Dendritic cell treated with granulocyte-macrophage colony-stimulating factor and Interleukin-4, amounts not matched to agents 40 ng/mL and 50 ng/mL, for 4 days (primary cell): ENCODE measurements at regions not wholly inside any gene's neighbourhood (a gene's known extent, or its start where the extent isn't known, plus 50 kb on each side); places are given as distances from the start of the nearest gene placed in this dataset.

ENCODE experiments used
- H3K27ac Mint-ChIP-seq: one replicate; pipeline ENCODE4 v1.8.0; 2022; ENCODE audit warnings: mild to moderate bottlenecking, mixed read lengths
- H3K27me3 Mint-ChIP-seq: one replicate; pipeline ENCODE4 v1.8.0; 2022; ENCODE audit warnings: mild to moderate bottlenecking, mixed read lengths
- H3K36me3 Mint-ChIP-seq: one replicate; pipeline ENCODE4 v1.8.0; 2022; ENCODE audit warnings: low read depth, mixed read lengths
- H3K4me1 Mint-ChIP-seq: one replicate; pipeline ENCODE4 v1.8.0; 2022; ENCODE audit warnings: low read depth, mixed read lengths
- H3K4me3 Mint-ChIP-seq: one replicate; pipeline ENCODE4 v1.8.0; 2022; ENCODE audit warnings: mild to moderate bottlenecking, moderate library complexity, mixed read lengths
- H3K9me3 Mint-ChIP-seq: one replicate; pipeline ENCODE4 v1.8.0; 2022; ENCODE audit warnings: mixed read lengths
- intact Hi-C: fragments of 100-400 bp; cut with micrococcal nuclease; formaldehyde crosslinking; loops from one replicate; pipeline ENCODE4 v1.15.0; 2022

DNA sequence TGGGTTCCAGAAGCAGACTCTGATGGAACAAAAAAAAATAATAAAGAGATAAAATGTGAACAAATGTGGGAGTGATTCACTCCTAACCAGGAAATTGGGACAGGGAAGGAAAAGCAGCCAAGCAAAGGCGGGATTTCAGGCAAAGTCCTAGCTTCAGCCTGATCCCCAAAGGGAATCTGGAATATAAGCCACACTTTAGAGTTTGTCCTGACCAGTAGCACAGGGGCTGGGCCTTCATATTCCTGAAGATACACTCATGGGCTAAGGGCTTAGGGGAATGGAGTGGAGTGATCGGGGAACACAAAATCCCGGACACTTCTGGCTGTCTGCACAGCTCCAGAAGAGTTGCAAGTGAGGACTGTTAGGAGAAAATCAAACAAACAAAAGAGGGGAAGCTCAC, 135.0 kb upstream of the COL8A1 start:
- Mint-ChIP-seq H3K27ac (no peak overlapping the region), H3K4me3 (no peak overlapping the region), H3K4me1 (peaks cover 35% of the 10 kb centered on the region), H3K9me3 (no peaks in the 10 kb centered on the region), H3K36me3 (no peaks in the 10 kb centered on the region), H3K27me3 (no peaks in the 10 kb centered on the region)
- intact Hi-C loops, result no loop called here

DNA sequence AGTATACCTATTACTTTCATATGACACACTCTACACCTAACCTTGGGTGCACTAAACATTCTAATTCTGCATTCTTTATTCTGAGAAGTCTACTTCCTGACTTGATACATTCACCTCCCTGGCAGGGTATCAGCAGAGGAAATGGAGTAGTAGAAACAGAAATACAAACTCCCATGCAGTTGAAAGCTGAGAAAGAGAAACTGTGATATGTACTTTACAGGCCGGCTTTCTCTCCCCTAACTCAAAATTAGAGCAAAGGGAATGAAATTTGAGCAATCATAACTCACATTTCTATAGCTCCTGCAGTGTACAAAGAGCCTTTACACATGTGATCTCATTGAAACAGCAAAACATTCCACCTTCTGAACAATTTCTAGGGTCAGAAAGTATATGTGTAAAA, 135.5 kb upstream of the COL8A1 start:
- H3K27ac Mint-ChIP-seq, result no peak overlapping the region
- intact Hi-C loops, result no loop called here
- H3K36me3 Mint-ChIP-seq, result no peaks in the 10 kb centered on the region
- no peaks in the 10 kb centered on the region for H3K27me3 Mint-ChIP-seq
- H3K4me1 Mint-ChIP-seq, result peaks cover 31% of the 10 kb centered on the region
- H3K9me3 Mint-ChIP-seq, result no peaks in the 10 kb centered on the region
- no peak overlapping the region for H3K4me3 Mint-ChIP-seq

DNA sequence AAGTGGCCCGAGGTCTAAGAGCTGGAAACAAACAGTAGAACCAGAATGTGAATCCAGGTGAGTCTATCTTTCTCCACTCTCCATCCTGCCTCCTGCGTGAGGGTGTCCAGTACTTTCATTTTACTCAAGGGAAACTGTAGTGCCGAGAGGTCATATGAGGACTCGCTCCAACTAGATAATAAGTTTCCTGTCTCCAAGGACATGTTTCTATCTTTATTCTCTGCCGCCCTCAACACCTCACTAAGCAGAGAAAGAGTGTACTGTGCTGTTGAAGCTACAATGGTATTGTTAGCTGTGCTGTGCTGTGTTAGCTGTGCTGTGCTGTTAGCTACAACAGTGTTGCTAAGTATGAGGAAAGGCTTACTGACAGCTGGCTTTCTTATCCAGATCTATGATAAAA, 137.9 kb upstream of the COL8A1 start:
- Mint-ChIP-seq H3K27ac (no peak overlapping the region), H3K4me3 (no peak overlapping the region), H3K9me3 (no peaks in the 10 kb centered on the region), H3K36me3 (no peaks in the 10 kb centered on the region), H3K27me3 (peaks cover 8% of the 10 kb centered on the region), H3K4me1 (peaks cover 12% of the 10 kb centered on the region)
- intact Hi-C loops, result no loop called here

DNA sequence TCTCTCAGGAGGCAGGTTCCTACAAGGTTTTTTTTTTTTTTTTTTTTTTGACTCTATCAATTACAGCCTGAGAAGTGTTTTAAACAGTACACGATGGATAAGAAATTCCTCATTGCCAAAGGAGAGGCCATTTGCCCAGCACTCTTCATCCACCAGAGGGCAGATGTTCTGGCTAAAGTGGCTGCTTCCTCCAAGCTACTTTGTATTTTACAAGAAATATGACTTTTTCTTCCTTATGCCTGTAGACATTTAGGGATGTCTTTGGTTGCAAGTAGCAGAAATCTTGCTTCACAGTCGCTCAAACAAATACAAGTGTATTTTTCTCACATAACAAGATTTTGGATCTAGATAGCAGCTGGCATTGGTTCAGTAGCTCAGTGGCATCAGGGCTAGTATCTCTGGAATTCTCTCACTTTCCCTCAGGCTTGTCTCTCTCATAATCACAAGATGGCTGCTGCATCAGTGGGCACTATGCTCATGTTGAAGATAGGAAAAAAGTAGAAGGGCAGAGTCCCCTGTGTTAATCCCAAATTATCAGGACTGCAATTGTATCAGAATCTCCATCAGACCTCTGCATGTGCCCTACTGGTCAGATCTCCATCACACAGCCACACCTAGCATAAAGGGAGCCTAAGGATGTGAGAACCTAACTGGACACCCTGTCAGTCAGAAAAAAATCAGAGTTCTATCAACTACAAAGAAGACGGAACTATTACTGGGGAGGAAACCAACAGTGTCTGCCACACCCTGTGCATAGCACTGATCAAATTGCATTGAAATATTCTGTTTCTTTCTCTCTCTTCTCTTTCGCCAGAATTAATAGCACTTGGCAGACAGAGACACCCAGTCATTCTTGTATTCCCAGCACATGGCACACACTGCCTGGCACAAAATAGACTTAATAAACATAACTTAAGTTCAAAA, 138.9 kb upstream of the COL8A1 start:
- H3K36me3 Mint-ChIP-seq, result no peaks in the 10 kb centered on the region
- intact Hi-C loops, result loop anchor here (1.0 kb wide), 1 partner anchor 33 kb away; no protein-coding TSS in a partner anchor

DNA sequence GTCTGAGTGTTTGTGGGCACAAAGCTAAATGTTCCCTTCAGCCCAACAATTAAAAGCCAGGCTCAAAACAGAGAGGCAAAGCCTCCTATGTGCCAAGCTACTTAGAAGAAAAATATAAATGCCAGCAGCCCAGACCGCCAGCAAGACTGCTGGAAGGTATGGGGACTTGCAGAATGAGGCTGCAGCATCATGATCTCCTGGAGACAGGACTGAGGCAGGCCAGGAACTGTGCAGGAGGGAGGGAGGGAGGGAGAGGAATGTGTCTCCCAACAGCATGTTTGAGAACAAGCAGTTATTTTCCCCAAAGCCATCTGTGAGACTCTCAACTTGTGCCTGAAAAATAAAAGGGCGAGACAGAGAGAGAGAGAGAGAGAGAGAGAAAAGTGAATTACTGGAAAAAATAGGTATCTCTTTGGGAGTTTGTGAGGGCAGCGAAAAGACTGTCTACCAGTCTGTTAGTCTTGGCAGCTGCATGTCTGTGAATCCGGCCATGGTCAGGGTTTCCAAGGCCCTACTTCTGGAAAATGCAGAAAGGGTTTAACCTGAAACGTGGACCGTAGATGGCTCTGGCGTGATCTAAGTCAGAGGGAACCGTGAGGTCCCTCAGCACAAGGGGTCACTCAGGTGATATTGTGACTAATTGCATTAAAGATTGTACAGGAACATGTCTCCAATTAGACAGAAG, 139.7 kb upstream of the COL8A1 start:
- peak overlapping the region; percentile 45 for H3K27ac Mint-ChIP-seq
- H3K27me3 Mint-ChIP-seq, result peaks cover 8% of the 10 kb centered on the region
- peaks cover 12% of the 10 kb centered on the region for H3K4me1 Mint-ChIP-seq
- H3K36me3 Mint-ChIP-seq, result no peaks in the 10 kb centered on the region
- intact Hi-C loops, result loop anchor here (1.0 kb wide), 1 partner anchor 34 kb away; no protein-coding TSS in a partner anchor
- peaks cover 7% of the 10 kb centered on the region for H3K9me3 Mint-ChIP-seq
- no peak overlapping the region for H3K4me3 Mint-ChIP-seq

More for the DNA sequence above, 138.9 kb upstream of the COL8A1 start:
- H3K27me3 Mint-ChIP-seq, result peaks cover 8% of the 10 kb centered on the region
- no peak overlapping the region for H3K27ac Mint-ChIP-seq
- H3K9me3 Mint-ChIP-seq, result no peaks in the 10 kb centered on the region
- H3K4me1 Mint-ChIP-seq, result peaks cover 12% of the 10 kb centered on the region
- H3K4me3 Mint-ChIP-seq, result no peak overlapping the region

DNA sequence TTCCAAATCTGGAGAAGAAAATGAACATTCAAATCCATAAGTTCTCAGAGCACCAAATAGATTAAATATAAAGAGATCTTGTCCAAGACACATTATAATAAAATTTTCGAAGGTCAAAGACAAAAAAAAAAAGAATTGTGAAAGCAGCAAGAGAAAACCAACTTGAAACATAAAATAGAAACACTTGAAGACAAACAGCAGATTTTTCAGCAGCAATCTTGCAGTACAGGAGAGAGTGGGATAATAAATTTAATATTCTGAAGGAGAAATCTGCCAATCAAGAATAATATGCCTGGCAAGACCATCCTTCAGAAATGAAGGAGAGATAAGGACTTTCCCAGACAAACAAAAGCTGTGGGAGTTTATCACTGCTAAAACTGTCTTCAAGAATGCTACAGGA, 150.5 kb upstream of the COL8A1 start:
- H3K9me3 Mint-ChIP-seq, result peaks cover 62% of the 10 kb centered on the region
- H3K4me1 Mint-ChIP-seq, result peaks cover 13% of the 10 kb centered on the region
- H3K4me3 Mint-ChIP-seq, result no peak overlapping the region
- H3K36me3 Mint-ChIP-seq, result no peaks in the 10 kb centered on the region
- intact Hi-C loops, result no loop called here
- H3K27me3 Mint-ChIP-seq, result no peaks in the 10 kb centered on the region
- no peak overlapping the region for H3K27ac Mint-ChIP-seq

DNA sequence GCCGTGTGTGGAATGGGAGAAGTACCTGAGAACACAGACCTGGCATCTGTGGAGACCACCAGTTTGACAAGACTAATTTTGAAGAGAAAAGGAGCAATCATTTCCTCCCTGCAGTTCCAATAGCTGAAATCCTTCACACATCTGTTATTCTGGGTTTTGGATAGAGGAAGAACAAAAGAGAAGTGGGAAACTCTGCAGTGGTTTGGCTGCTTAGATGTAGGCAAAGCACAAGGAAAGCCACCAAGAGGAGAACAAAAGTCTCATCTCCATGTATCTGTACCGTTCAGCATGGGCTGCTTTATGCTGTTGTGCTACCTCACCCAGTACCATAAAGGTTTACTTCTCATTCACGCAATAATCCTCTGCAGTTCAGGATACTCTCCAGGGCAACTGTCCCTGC, 153.1 kb upstream of the COL8A1 start:
- intact Hi-C loops, result no loop called here
- Mint-ChIP-seq H3K9me3 (peaks cover 36% of the 10 kb centered on the region), H3K4me1 (peaks cover 18% of the 10 kb centered on the region), H3K4me3 (no peak overlapping the region), H3K27ac (peak overlapping the region; percentile 37), H3K36me3 (no peaks in the 10 kb centered on the region), H3K27me3 (no peaks in the 10 kb centered on the region)

DNA sequence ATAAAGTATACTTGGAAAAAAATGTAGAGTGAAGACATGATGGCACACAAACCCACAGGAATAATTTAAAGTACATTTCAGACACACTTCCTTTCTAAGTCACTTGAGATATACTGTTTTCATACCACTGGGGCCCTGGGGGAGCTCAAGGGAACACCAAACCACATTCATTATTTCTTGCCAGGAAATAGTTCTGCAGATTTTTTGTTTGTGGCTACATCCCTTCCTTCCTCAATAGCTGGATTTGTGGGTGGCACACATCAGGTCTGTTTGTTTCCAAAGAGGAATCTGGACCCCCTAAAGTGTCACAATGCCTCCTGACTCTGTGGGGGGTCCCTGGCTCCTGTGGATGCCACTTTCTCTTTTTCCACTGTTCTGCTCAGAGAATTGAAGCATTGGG, 153.5 kb upstream of the COL8A1 start:
- no peak overlapping the region for H3K4me3 Mint-ChIP-seq
- H3K4me1 Mint-ChIP-seq, result peaks cover 19% of the 10 kb centered on the region
- H3K36me3 Mint-ChIP-seq, result no peaks in the 10 kb centered on the region
- intact Hi-C loops, result no loop called here
- no peaks in the 10 kb centered on the region for H3K27me3 Mint-ChIP-seq
- peaks cover 32% of the 10 kb centered on the region for H3K9me3 Mint-ChIP-seq
- H3K27ac Mint-ChIP-seq, result peak overlapping the region; percentile 37

DNA sequence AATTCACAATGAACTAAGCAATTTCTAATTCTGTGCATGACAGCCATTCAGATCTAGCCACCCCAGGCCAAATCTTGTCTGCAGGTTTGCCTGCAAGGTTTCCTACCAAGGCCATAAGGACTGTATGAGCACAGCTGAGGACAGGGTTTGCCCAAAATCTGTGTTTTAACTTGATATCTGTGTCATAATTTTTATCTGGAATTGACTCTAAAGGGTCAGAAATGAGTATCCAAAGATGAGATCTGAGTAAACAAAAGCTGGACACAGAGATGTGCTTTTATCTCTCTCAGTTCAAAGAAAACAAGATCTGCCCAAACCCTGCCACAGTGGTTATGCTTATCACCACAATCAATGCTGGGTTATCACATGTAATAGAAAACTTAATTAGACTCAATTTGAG, 154.6 kb upstream of the COL8A1 start:
- peaks cover 19% of the 10 kb centered on the region for H3K4me1 Mint-ChIP-seq
- H3K36me3 Mint-ChIP-seq, result no peaks in the 10 kb centered on the region
- intact Hi-C loops, result no loop called here
- H3K4me3 Mint-ChIP-seq, result no peak overlapping the region
- no peak overlapping the region for H3K27ac Mint-ChIP-seq
- H3K9me3 Mint-ChIP-seq, result peaks cover 21% of the 10 kb centered on the region
- no peaks in the 10 kb centered on the region for H3K27me3 Mint-ChIP-seq

DNA sequence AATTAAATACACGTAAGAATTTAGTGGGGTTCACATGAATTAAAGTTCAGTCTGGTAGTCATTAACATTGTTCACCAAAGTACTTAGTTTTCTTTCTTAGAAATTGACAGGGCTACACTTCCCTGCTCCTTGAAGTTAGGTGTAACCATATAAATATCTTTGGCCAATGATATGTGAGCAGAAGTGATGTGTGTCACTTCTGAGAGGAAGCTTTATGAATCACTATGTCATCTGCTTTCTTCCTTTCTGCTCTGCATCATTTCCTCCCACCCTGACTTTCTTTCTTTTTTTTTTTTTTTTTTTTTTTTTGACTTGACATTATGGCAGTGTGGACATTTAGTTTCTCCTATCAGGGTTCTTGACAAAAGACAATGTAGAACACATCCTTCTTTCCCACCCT, 156.2 kb upstream of the COL8A1 start:
- H3K9me3 Mint-ChIP-seq, result peaks cover 5% of the 10 kb centered on the region
- H3K4me3 Mint-ChIP-seq, result no peak overlapping the region
- peaks cover 19% of the 10 kb centered on the region for H3K4me1 Mint-ChIP-seq
- no peaks in the 10 kb centered on the region for H3K36me3 Mint-ChIP-seq
- no peaks in the 10 kb centered on the region for H3K27me3 Mint-ChIP-seq
- intact Hi-C loops, result no loop called here
- no peak overlapping the region for H3K27ac Mint-ChIP-seq

DNA sequence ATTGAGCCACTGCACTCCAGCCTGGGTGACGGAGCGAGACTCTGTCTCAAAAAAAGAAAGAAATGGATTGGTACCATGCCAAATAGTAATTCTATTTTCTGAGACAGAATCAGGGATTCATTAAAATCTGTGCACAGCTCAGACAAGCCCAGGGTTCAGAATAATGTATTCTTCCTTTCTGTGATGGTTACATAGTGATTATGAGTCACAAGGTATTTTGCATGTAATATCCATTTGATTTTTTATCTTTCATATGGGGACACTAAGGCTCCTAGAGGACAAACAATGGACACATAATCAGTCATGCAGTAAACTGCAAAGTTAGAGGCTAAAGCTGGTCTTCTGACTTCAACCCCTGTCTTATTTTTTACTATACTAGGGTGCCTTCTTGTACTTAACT, 156.8 kb upstream of the COL8A1 start:
- intact Hi-C loops, result no loop called here
- Mint-ChIP-seq H3K9me3 (no peaks in the 10 kb centered on the region), H3K27me3 (no peaks in the 10 kb centered on the region), H3K4me1 (peaks cover 19% of the 10 kb centered on the region), H3K27ac (no peak overlapping the region), H3K4me3 (no peak overlapping the region), H3K36me3 (no peaks in the 10 kb centered on the region)

DNA sequence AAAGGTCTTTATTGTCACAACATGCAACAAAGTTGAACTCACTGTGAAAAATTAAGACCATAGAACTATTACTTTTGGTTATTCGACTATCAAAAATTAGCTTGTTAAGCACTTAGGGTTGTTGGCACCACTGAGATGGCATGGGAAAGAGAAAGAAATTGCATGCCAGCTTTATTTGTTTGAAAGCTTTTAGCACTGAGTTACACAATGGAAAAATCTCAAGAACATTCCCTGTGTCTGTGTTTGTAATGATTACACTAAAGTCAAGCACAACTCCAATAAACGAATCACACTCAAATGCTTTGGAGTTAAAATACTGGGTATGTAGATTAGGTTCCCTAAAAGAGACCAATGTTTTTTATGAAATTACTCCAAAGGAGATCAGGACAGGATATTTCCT, 158.6 kb upstream of the COL8A1 start:
- Mint-ChIP-seq H3K36me3 (no peaks in the 10 kb centered on the region), H3K27me3 (no peaks in the 10 kb centered on the region), H3K4me3 (no peak overlapping the region), H3K4me1 (peaks cover 6% of the 10 kb centered on the region), H3K27ac (no peak overlapping the region), H3K9me3 (no peaks in the 10 kb centered on the region)
- intact Hi-C loops, result no loop called here

DNA sequence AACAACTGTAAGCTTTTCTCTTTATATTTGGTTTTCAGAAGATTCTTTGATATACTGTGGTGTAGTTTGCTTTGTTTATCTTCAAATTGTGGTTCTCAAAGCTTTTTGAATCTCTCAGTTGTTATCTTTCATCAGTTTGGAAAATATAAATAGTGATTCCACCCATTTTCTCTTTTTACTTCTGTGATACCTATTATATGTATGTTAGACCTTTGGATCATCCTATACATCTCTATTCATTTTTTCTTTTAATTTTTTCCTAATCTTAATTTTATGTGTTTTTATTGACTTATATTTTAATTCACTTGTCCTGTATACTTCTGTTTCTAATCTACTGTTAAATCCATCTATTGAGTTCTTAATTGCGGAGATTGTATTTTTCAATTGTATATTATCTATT, 160.7 kb upstream of the COL8A1 start:
- intact Hi-C loops, result no loop called here

DNA sequence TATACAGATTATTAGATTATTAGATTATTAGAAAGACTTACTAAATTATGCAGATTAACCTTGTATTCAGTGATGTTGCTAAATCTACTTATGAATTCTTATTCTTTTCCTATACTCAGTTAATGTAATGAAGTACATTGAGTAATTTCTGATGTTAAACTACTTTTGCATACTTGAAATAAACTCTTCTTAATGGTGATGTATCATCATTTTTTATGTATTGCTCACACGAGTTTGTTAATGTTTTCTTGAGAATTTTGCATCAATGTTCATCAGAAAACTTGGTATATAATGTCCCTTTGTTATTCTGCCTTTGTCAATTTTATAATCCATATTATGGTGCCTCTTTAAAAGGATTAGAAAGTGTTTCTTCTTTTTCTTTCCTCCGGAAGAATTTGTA, 163.2 kb upstream of the COL8A1 start:
- Mint-ChIP-seq H3K27ac (no peak overlapping the region), H3K9me3 (no peaks in the 10 kb centered on the region), H3K36me3 (no peaks in the 10 kb centered on the region), H3K4me3 (no peak overlapping the region), H3K27me3 (no peaks in the 10 kb centered on the region), H3K4me1 (no peaks in the 10 kb centered on the region)
- intact Hi-C loops, result no loop called here

More for the DNA sequence above, 160.7 kb upstream of the COL8A1 start:
- H3K27me3 Mint-ChIP-seq, result no peaks in the 10 kb centered on the region
- H3K4me3 Mint-ChIP-seq, result no peak overlapping the region
- no peaks in the 10 kb centered on the region for H3K36me3 Mint-ChIP-seq
- no peak overlapping the region for H3K27ac Mint-ChIP-seq
- H3K4me1 Mint-ChIP-seq, result peaks cover 6% of the 10 kb centered on the region
- no peaks in the 10 kb centered on the region for H3K9me3 Mint-ChIP-seq
